ENCODE measurements at regions not wholly inside any gene's neighbourhood (a gene's known extent, or its start where the extent isn't known, plus 50 kb on each side); places are given as distances from the start of the nearest gene placed in this dataset.

GRCh38 chr5:163635631-163636030, 130.2 kb downstream of the MAT2B start:
- no peak overlapping the region for H3K4me3 ChIP-seq (ENCODE audit: low read depth, low read length)
- no peak for DNase-seq
- H3K18ac ChIP-seq (ENCODE audit: low read length), result no peak overlapping the region
- H2BK12ac ChIP-seq (ENCODE audit: low read length), result no peak overlapping the region
- H3K4ac ChIP-seq (ENCODE audit: low read depth, low read length), result no peak overlapping the region
- no CpG with 5 or more reads among the region's 2 CpGs for WGBS (ENCODE audit: extremely low coverage, insufficient coverage, insufficient read length)
- no peaks in the 10 kb centered on the region for H3K27me3 ChIP-seq (ENCODE audit: insufficient read depth, low read length)
- no peak overlapping the region for H3K23ac ChIP-seq (ENCODE audit: low read length)
- H3K4me1 ChIP-seq (ENCODE audit: control insufficient read depth in 1 of 2, insufficient read depth in 2 of 2, low read length in 2 of 2), result no peaks in the 10 kb centered on the region
- H3K27ac ChIP-seq (ENCODE audit: low read depth, low read length), result no peak overlapping the region
- H2AK5ac ChIP-seq (ENCODE audit: low read length), result no peak overlapping the region
- no peak overlapping the region for H3K9ac ChIP-seq (ENCODE audit: low read length)
- H4K91ac ChIP-seq (ENCODE audit: low read depth, low read length), result no peak overlapping the region
- no peak overlapping the region for H2AFZ ChIP-seq (ENCODE audit: insufficient read depth, low read length, poor library complexity)
- H2BK5ac ChIP-seq (ENCODE audit: low read depth, low read length, poor library complexity), result no peak overlapping the region
- no peak overlapping the region for H3K14ac ChIP-seq (ENCODE audit: low read length)
- H4K12ac ChIP-seq (ENCODE audit: low read depth, low read length), result no peak overlapping the region
- no peak overlapping the region for H4K8ac ChIP-seq (ENCODE audit: low read depth, low read length)
- H3K79me1 ChIP-seq (ENCODE audit: low read length), result no peaks in the 10 kb centered on the region
- H3K36me3 ChIP-seq (ENCODE audit: control insufficient read depth in 1 of 2, insufficient read depth in 2 of 2, low read length in 2 of 2), result no peaks in the 10 kb centered on the region
- no peak overlapping the region for H2BK120ac ChIP-seq (ENCODE audit: insufficient read depth, low read length, poor library complexity)
- H3K9me3 ChIP-seq (ENCODE audit: insufficient read depth, low read depth, low read length), result no peaks in the 10 kb centered on the region
- H3K79me2 ChIP-seq (ENCODE audit: control insufficient read depth, insufficient read depth, low read length, poor library complexity), result no peaks in the 10 kb centered on the region
- H3K4me2 ChIP-seq (ENCODE audit: low read length), result no peak overlapping the region

- Histone ChIP-seq H3K9me3 (ENCODE audit: insufficient read depth, low read depth, low read length) (no peaks in the 10 kb centered on the region), H4K12ac (ENCODE audit: low read depth, low read length) (no peak overlapping the region), H3K9ac (ENCODE audit: low read length) (no peak overlapping the region), H2BK5ac (ENCODE audit: low read depth, low read length, poor library complexity) (no peak overlapping the region), H3K4me2 (ENCODE audit: low read length) (no peak overlapping the region), H3K4me1 (ENCODE audit: control insufficient read depth in 1 of 2, insufficient read depth in 2 of 2, low read length in 2 of 2) (no peaks in the 10 kb centered on the region), H3K18ac (ENCODE audit: low read length) (no peak overlapping the region), H3K79me1 (ENCODE audit: low read length) (no peaks in the 10 kb centered on the region), H2AFZ (ENCODE audit: insufficient read depth, low read length, poor library complexity) (no peak overlapping the region), H4K8ac (ENCODE audit: low read depth, low read length) (no peak overlapping the region), H3K23ac (ENCODE audit: low read length) (no peak overlapping the region), H3K27ac (ENCODE audit: low read depth, low read length) (no peak overlapping the region), H4K91ac (ENCODE audit: low read depth, low read length) (no peak overlapping the region), H3K14ac (ENCODE audit: low read length) (no peak overlapping the region), H3K4me3 (ENCODE audit: low read depth, low read length) (no peak overlapping the region), H3K27me3 (ENCODE audit: insufficient read depth, low read length) (no peaks in the 10 kb centered on the region), H2AK5ac (ENCODE audit: low read length) (no peak overlapping the region), H3K36me3 (ENCODE audit: control insufficient read depth in 1 of 2, insufficient read depth in 2 of 2, low read length in 2 of 2) (no peaks in the 10 kb centered on the region), H3K4ac (ENCODE audit: low read depth, low read length) (no peak overlapping the region), H3K79me2 (ENCODE audit: control insufficient read depth, insufficient read depth, low read length, poor library complexity) (no peaks in the 10 kb centered on the region), H2BK12ac (ENCODE audit: low read length) (no peak overlapping the region), H2BK120ac (ENCODE audit: insufficient read depth, low read length, poor library complexity) (no peak overlapping the region)
- WGBS (ENCODE audit: extremely low coverage, insufficient coverage, insufficient read length), result no CpG with 5 or more reads among the region's 4 CpGs
- DNase-seq, result no peak
Measured at GRCh38 chr5:163642904-163643303, 137.5 kb downstream of the MAT2B start.

- Histone ChIP-seq H4K8ac (ENCODE audit: low read depth, low read length) (no peak overlapping the region), H2AK5ac (ENCODE audit: low read length) (no peak overlapping the region), H3K27me3 (ENCODE audit: insufficient read depth, low read length) (no peaks in the 10 kb centered on the region), H3K4me2 (ENCODE audit: low read length) (no peak overlapping the region), H3K18ac (ENCODE audit: low read length) (no peak overlapping the region), H2BK120ac (ENCODE audit: insufficient read depth, low read length, poor library complexity) (no peak overlapping the region), H3K14ac (ENCODE audit: low read length) (no peak overlapping the region), H3K9ac (ENCODE audit: low read length) (no peak overlapping the region), H3K23ac (ENCODE audit: low read length) (no peak overlapping the region), H3K4me1 (ENCODE audit: control insufficient read depth in 1 of 2, insufficient read depth in 2 of 2, low read length in 2 of 2) (peaks cover 0 to 2% of the 10 kb centered on the region in 2 experiments), H3K4me3 (ENCODE audit: low read depth, low read length) (no peak overlapping the region), H2AFZ (ENCODE audit: insufficient read depth, low read length, poor library complexity) (no peak overlapping the region), H3K36me3 (ENCODE audit: control insufficient read depth in 1 of 2, insufficient read depth in 2 of 2, low read length in 2 of 2) (no peaks in the 10 kb centered on the region), H4K12ac (ENCODE audit: low read depth, low read length) (no peak overlapping the region), H3K9me3 (ENCODE audit: insufficient read depth, low read depth, low read length) (no peaks in the 10 kb centered on the region), H3K79me2 (ENCODE audit: control insufficient read depth, insufficient read depth, low read length, poor library complexity) (no peaks in the 10 kb centered on the region), H3K27ac (ENCODE audit: low read depth, low read length) (no peak overlapping the region), H3K79me1 (ENCODE audit: low read length) (peaks cover 2% of the 10 kb centered on the region), H4K91ac (ENCODE audit: low read depth, low read length) (no peak overlapping the region), H3K4ac (ENCODE audit: low read depth, low read length) (no peak overlapping the region), H2BK12ac (ENCODE audit: low read length) (no peak overlapping the region), H2BK5ac (ENCODE audit: low read depth, low read length, poor library complexity) (no peak overlapping the region)
- no CpG with 5 or more reads among the region's 5 CpGs for WGBS (ENCODE audit: extremely low coverage, insufficient coverage, insufficient read length)
- no peak for DNase-seq
Measured at GRCh38 chr5:163645421-163646416, 140.3 kb downstream of the MAT2B start.

- Histone ChIP-seq H3K27me3 (ENCODE audit: insufficient read depth, low read length) (no peaks in the 10 kb centered on the region), H3K23ac (ENCODE audit: low read length) (no peak overlapping the region), H2BK12ac (ENCODE audit: low read length) (no peak overlapping the region), H3K79me2 (ENCODE audit: control insufficient read depth, insufficient read depth, low read length, poor library complexity) (no peaks in the 10 kb centered on the region), H4K12ac (ENCODE audit: low read depth, low read length) (no peak overlapping the region), H4K8ac (ENCODE audit: low read depth, low read length) (no peak overlapping the region), H3K79me1 (ENCODE audit: low read length) (peaks cover 2% of the 10 kb centered on the region), H3K14ac (ENCODE audit: low read length) (no peak overlapping the region), H2AFZ (ENCODE audit: insufficient read depth, low read length, poor library complexity) (no peak overlapping the region), H2BK120ac (ENCODE audit: insufficient read depth, low read length, poor library complexity) (no peak overlapping the region), H3K36me3 (ENCODE audit: control insufficient read depth in 1 of 2, insufficient read depth in 2 of 2, low read length in 2 of 2) (no peaks in the 10 kb centered on the region), H4K91ac (ENCODE audit: low read depth, low read length) (no peak overlapping the region), H3K4ac (ENCODE audit: low read depth, low read length) (no peak overlapping the region), H3K9ac (ENCODE audit: low read length) (no peak overlapping the region), H2BK5ac (ENCODE audit: low read depth, low read length, poor library complexity) (no peak overlapping the region), H3K9me3 (ENCODE audit: insufficient read depth, low read depth, low read length) (no peaks in the 10 kb centered on the region), H3K4me3 (ENCODE audit: low read depth, low read length) (no peak overlapping the region), H3K4me1 (ENCODE audit: control insufficient read depth in 1 of 2, insufficient read depth in 2 of 2, low read length in 2 of 2) (peaks cover 0 to 2% of the 10 kb centered on the region in 2 experiments), H3K4me2 (ENCODE audit: low read length) (no peak overlapping the region), H3K18ac (ENCODE audit: low read length) (no peak overlapping the region), H2AK5ac (ENCODE audit: low read length) (no peak overlapping the region), H3K27ac (ENCODE audit: low read depth, low read length) (no peak overlapping the region)
- DNase-seq, result peak in 1 of 2 donors; percentile 5
- WGBS (ENCODE audit: extremely low coverage, insufficient coverage, insufficient read length), result no CpG with 5 or more reads among the region's 2 CpGs
Measured at GRCh38 chr5:163649514-163649913, 144.1 kb downstream of the MAT2B start.

Data from trophoblast cell (in vitro differentiated cells and primary cell).